Mesodermal cell (in vitro differentiated cells): ENCODE measurements at regions not wholly inside any gene's neighbourhood (a gene's known extent, or its start where the extent isn't known, plus 50 kb on each side); places are given as distances from the start of the nearest gene placed in this dataset.

Experiments used
- H3K27ac ChIP-seq: 2 replicates; pipeline ENCODE4 v1.7.0; 2013; ENCODE audit warnings: mild to moderate bottlenecking, low read depth, low read length, moderate library complexity; ENCODE audit not compliant: severe bottlenecking
- H3K36me3 ChIP-seq: 2 replicates; pipeline ENCODE4 v1.7.1; 2013; ENCODE audit warnings: mild to moderate bottlenecking, low read length, moderate library complexity; ENCODE audit not compliant: control insufficient read depth, insufficient read depth
- H3K4me1 ChIP-seq: one replicate; pipeline ENCODE4 v1.7.1; 2013; ENCODE audit warnings: mild to moderate bottlenecking, low read length; ENCODE audit not compliant: insufficient read depth, control insufficient read depth, poor library complexity, severe bottlenecking
- H3K4me3 ChIP-seq: 2 replicates; pipeline ENCODE4 v1.7.0; 2013; ENCODE audit warnings: low read length, control low read depth, mild to moderate bottlenecking; ENCODE audit not compliant: insufficient read depth, poor library complexity, severe bottlenecking; ENCODE audit errors: extremely low read depth
- H3K9me3 ChIP-seq: 2 replicates; pipeline ENCODE4 v1.7.1; 2013; ENCODE audit warnings: mild to moderate bottlenecking, low read length, moderate library complexity; ENCODE audit not compliant: control insufficient read depth
- WGBS, 2 experiments: methylation state at CpG; one replicate each; pipeline ENCODE4 v1.1.5; 2013; ENCODE audit warnings: missing lambda C conversion rate in 2 of 2; ENCODE audit not compliant: insufficient coverage in 2 of 2; 5-methylcytosine and 5-hydroxymethylcytosine counted together

DNA sequence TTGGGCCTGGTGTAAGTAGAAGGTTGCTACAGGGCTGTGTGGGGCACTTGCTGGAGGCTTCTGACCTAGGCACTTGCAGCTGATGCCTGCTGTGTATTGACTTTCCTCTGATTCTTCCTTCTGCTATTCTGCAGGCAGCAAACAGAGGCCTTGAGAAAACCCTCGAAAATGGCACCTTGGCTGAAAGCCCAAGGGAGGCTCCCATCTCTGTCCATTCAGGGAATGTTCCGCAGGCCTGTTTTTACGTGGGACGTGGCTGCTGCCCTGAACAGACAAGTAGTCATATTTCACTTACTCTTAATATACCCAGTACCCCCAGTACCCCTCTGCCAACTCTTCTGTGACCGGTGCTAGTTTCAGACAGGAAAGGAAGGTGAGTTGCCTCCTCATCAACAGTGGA is 664.7 kb downstream of the INHBA start:
- WGBS, 2 experiments = 92 to 95% methylated on average over 3 to 5 of the region's 5 CpGs
- peaks cover 6% of the 10 kb centered on the region for H3K9me3 ChIP-seq
- no peak overlapping the region for H3K27ac ChIP-seq
- H3K4me1 ChIP-seq = peaks cover 9% of the 10 kb centered on the region
- H3K4me3 ChIP-seq = no peak overlapping the region
- no peaks in the 10 kb centered on the region for H3K36me3 ChIP-seq

- H3K36me3 ChIP-seq = no peaks in the 10 kb centered on the region
- no CpG with 5 or more reads among the region's 5 CpGs for WGBS, 2 experiments
These were observed 665.2 kb downstream of the INHBA start for GRCh38 chr7:41037691-41038090.

DNA sequence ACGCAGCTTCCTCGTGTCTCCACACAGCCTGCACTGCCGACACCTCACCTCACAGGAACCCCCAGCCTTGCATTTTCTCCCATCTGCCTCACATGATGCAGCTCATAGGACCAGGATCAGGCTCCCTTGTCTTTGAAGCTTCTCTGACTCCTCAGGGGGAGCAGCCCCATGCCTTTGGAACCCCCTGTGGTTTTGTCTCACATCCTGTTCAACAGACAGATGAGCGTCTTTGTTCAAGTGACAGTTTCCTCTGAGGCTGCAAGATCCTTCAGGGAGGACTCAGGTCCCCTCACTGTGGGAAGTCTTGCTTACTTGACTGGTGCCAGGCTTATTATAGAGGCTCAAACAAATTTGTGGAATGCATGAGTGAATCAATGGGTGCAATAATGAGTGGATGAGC is 667.1 kb downstream of the INHBA start:
- Histone ChIP-seq H3K36me3 (no peaks in the 10 kb centered on the region), H3K9me3 (no peaks in the 10 kb centered on the region), H3K4me3 (no peak overlapping the region), H3K27ac (no peak overlapping the region), H3K4me1 (peaks cover 9% of the 10 kb centered on the region)
- whole genome bisulfite sequencing, 2 experiments = 78 to 95% methylated on average over 2 to 4 of the region's 4 CpGs

More at GRCh38 chr7:41037691-41038090, 665.2 kb downstream of the INHBA start:
- Histone ChIP-seq H3K9me3 (peaks cover 1% of the 10 kb centered on the region), H3K4me3 (no peak overlapping the region), H3K27ac (no peak overlapping the region), H3K4me1 (peaks cover 9% of the 10 kb centered on the region)

DNA sequence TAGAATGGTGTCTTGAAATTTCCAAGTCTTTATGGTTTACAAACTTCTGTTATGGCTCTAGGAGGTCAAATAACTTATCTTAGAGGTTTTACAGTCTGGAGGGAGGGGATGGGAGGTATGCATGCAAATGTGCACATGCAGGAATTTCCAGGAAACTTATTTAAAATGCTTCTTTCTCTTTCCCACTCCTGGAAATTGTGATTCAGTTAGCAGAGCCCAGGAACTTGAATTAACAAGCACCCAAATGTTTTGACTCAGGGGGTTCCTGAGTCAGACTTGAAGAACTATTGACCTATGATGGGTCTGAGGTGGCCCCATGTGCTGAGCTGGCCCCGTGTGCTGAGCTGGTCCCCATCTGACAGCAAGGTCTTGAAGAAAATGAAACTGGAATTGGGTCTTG is 669.4 kb downstream of the INHBA start:
- H3K36me3 ChIP-seq = no peaks in the 10 kb centered on the region
- H3K9me3 ChIP-seq = no peaks in the 10 kb centered on the region
- no peak overlapping the region for H3K4me3 ChIP-seq
- H3K4me1 ChIP-seq = peaks cover 17% of the 10 kb centered on the region
- H3K27ac ChIP-seq = no peak overlapping the region
- WGBS, 2 experiments = 86 to 100% methylated on average over 1 of the region's 1 CpG

DNA sequence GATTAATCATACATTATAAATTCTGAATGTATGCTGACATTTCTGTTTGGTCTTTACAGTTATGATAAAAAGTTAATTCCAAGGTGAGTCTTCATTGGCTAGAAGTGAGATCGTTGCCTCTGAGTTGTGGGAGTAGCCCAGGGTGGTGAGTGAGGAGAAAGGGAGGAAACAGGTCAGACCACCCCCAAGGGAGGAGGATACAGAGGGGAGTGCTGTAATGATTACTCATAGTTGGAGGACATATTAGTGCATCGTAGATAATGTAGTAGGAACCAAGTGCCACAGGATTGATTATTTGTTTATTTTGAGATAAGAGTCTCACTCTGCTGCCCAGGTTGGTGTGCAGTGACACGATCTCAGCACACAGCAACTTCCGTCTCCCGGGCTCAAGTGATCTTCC is 672.2 kb downstream of the INHBA start:
- 86 to 94% methylated on average over 3 to 5 of the region's 5 CpGs for WGBS, 2 experiments
- H3K4me3 ChIP-seq = no peak overlapping the region
- H3K9me3 ChIP-seq = no peaks in the 10 kb centered on the region
- no peak overlapping the region for H3K27ac ChIP-seq
- H3K4me1 ChIP-seq = peaks cover 13% of the 10 kb centered on the region
- H3K36me3 ChIP-seq = no peaks in the 10 kb centered on the region

DNA sequence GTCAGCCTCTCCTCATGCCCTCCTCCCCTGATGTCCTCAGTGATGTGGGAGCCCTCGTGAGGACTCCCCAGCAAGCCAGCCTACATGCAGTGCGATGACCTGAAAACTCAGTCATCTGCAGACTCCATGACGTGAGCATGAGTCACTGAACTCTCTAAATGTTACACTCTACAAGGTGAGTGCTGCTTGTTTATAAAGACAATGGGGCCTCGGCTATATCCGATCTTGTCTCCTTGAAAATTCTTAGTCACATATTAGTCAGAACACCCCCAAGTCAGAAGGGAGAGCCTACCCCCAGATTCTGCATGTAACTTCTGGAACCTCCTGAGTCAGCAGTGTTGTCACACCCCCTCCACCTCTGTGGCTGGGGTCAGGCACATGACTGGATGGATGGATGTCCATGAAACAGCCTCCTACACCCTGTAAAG is 673.8 kb downstream of the INHBA start:
- no peak overlapping the region for H3K27ac ChIP-seq
- 71 to 76% methylated on average over 4 to 5 of the region's 5 CpGs for WGBS, 2 experiments
- H3K4me1 ChIP-seq = peaks cover 10% of the 10 kb centered on the region
- no peaks in the 10 kb centered on the region for H3K9me3 ChIP-seq
- H3K36me3 ChIP-seq = no peaks in the 10 kb centered on the region
- H3K4me3 ChIP-seq = no peak overlapping the region

GRCh38 chr7:41028580-41028979 is 674.3 kb downstream of the INHBA start:
- 91 to 100% methylated on average over 1 of the region's 2 CpGs for WGBS, 2 experiments
- Histone ChIP-seq H3K27ac (no peak overlapping the region), H3K9me3 (no peaks in the 10 kb centered on the region), H3K36me3 (no peaks in the 10 kb centered on the region), H3K4me1 (peaks cover 10% of the 10 kb centered on the region), H3K4me3 (no peak overlapping the region)

- Histone ChIP-seq H3K36me3 (no peaks in the 10 kb centered on the region), H3K9me3 (no peaks in the 10 kb centered on the region), H3K27ac (no peak overlapping the region), H3K4me1 (peaks cover 10% of the 10 kb centered on the region), H3K4me3 (no peak overlapping the region)
- WGBS, 2 experiments = 80 to 89% methylated on average over 1 to 3 of the region's 7 CpGs
These were observed 675.3 kb downstream of the INHBA start for GRCh38 chr7:41027428-41028115.

GRCh38 chr7:41024126-41024525 is 678.8 kb downstream of the INHBA start:
- H3K4me1 ChIP-seq = peaks cover 5% of the 10 kb centered on the region
- H3K4me3 ChIP-seq = no peak overlapping the region
- no peaks in the 10 kb centered on the region for H3K9me3 ChIP-seq
- 100% methylated on average over 1 to 2 of the region's 4 CpGs for WGBS, 2 experiments
- no peak overlapping the region for H3K27ac ChIP-seq
- no peaks in the 10 kb centered on the region for H3K36me3 ChIP-seq

- Histone ChIP-seq H3K27ac (no peak overlapping the region), H3K36me3 (no peaks in the 10 kb centered on the region), H3K4me3 (no peak overlapping the region), H3K4me1 (no peaks in the 10 kb centered on the region), H3K9me3 (no peaks in the 10 kb centered on the region)
- 83% methylated on average over 1 of the region's 1 CpG; no CpG with 5 or more reads in 1 of the 2 experiments for WGBS, 2 experiments
These were observed 682.8 kb downstream of the INHBA start for GRCh38 chr7:41020056-41020455.

DNA sequence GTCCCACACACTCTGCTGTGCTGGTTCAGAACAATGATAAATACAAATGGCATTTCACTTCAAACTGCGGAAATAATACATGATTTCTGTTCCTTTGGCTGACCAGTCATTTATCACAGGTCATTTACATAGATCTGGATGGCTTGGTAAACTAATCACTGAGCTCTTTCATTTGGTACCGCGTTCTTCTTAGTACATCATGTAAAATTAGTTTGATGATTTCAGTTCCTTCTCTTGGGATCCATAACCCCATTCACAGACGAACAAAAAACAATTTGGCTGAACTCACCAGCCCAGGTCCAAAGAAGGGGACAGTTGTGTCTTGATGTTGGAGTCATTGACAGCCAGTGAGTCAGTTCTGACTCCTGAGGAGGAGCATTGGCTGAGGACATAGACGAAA is 689.8 kb downstream of the INHBA start:
- Histone ChIP-seq H3K4me1 (no peaks in the 10 kb centered on the region), H3K27ac (no peak overlapping the region), H3K36me3 (no peaks in the 10 kb centered on the region), H3K4me3 (no peak overlapping the region), H3K9me3 (no peaks in the 10 kb centered on the region)
- 86 to 100% methylated on average over 2 to 4 of the region's 5 CpGs for WGBS, 2 experiments
